ENCODE measurements at regions not wholly inside any gene's neighbourhood (a gene's known extent, or its start where the extent isn't known, plus 50 kb on each side); places are given as distances from the start of the nearest gene placed in this dataset.

GRCh38 chr6:167529444-167530335 lies 204.8 kb downstream of the TTLL2 start:
- ChIA-PET POLR2A (ENCODE audit: unreplicated experiment) (no interaction called here), CTCF (no interaction called here)
- H3K79me2 ChIP-seq (ENCODE audit: low read depth), result no peaks in the 10 kb centered on the region
- H3K9me2 ChIP-seq (ENCODE audit: insufficient read depth), result no peaks in the 10 kb centered on the region
- intact Hi-C loops (cut with micrococcal nuclease; ENCODE audit: unreplicated experiment), result no loop called here
- H3K27me3 ChIP-seq (ENCODE audit: insufficient read depth, low read depth), result peaks cover 97% of the 10 kb centered on the region
- H4K20me1 ChIP-seq (ENCODE audit: insufficient read depth), result no peaks in the 10 kb centered on the region
- H3K4me2 ChIP-seq, result no peak overlapping the region
- no peak overlapping the region for H3K27ac ChIP-seq
- H3K4me1 ChIP-seq (replicated peaks; ENCODE audit: insufficient read depth), result no peaks in the 10 kb centered on the region
- DNase-seq, result no peak
- H3K36me3 ChIP-seq (ENCODE audit: low read depth), result no peaks in the 10 kb centered on the region
- BruUV-seq (replicated peaks), result no TSS peak
- no peak for TF ChIP-seq CTCF (conservative IDR thresholded peaks at IDR 0.05)
- TF ChIP-seq EZH2 (IDR thresholded peaks at IDR 0.05; ENCODE audit: low read depth), result no peak
- H3K4me3 ChIP-seq, result no peak overlapping the region
- H2AFZ ChIP-seq, result no peak overlapping the region
- no peaks in the 10 kb centered on the region for H3K9me3 ChIP-seq (ENCODE audit: insufficient read depth, low read depth)
- no peaks in the 10 kb centered on the region for H3F3A ChIP-seq (ENCODE audit: insufficient read depth, low read depth)

GRCh38 chr6:167530951-167531350 lies 206.1 kb downstream of the TTLL2 start:
- DNase-seq, result no peak
- Histone ChIP-seq H3K9me3 (ENCODE audit: insufficient read depth, low read depth) (0 out of 2 replicates have a peak, but pooled peaks cover 5% of the 10 kb centered on the region), H2AFZ (no peak overlapping the region), H3K4me2 (no peak overlapping the region), H4K20me1 (ENCODE audit: insufficient read depth) (no peaks in the 10 kb centered on the region), H3K4me3 (no peak overlapping the region), H3K79me2 (ENCODE audit: low read depth) (no peaks in the 10 kb centered on the region), H3F3A (ENCODE audit: insufficient read depth, low read depth) (no peaks in the 10 kb centered on the region), H3K9me2 (ENCODE audit: insufficient read depth) (no peaks in the 10 kb centered on the region), H3K36me3 (ENCODE audit: low read depth) (no peaks in the 10 kb centered on the region), H3K4me1 (replicated peaks; ENCODE audit: insufficient read depth) (no peaks in the 10 kb centered on the region), H3K27ac (no peak overlapping the region), H3K27me3 (ENCODE audit: insufficient read depth, low read depth) (peaks cover 94% of the 10 kb centered on the region)
- BruUV-seq (replicated peaks), result no TSS peak
- ChIA-PET POLR2A (ENCODE audit: unreplicated experiment) (no interaction called here), CTCF (no interaction called here)
- TF ChIP-seq EZH2 (IDR thresholded peaks at IDR 0.05; ENCODE audit: low read depth) (no peak), CTCF (conservative IDR thresholded peaks at IDR 0.05) (no peak)
- intact Hi-C loops (cut with micrococcal nuclease; ENCODE audit: unreplicated experiment), result no loop called here

- ChIA-PET CTCF (no interaction called here), POLR2A (ENCODE audit: unreplicated experiment) (no interaction called here)
- BruUV-seq (replicated peaks), result no TSS peak
- no peak overlapping the region for H2AFZ ChIP-seq
- no peaks in the 10 kb centered on the region for H3K36me3 ChIP-seq (ENCODE audit: low read depth)
- TF ChIP-seq EZH2 (IDR thresholded peaks at IDR 0.05; ENCODE audit: low read depth), result no peak
- no peak for TF ChIP-seq CTCF (conservative IDR thresholded peaks at IDR 0.05)
- peak overlapping the region; percentile 64 for H3K4me2 ChIP-seq
- no peaks in the 10 kb centered on the region for H3K9me2 ChIP-seq (ENCODE audit: insufficient read depth)
- intact Hi-C loops (cut with micrococcal nuclease; ENCODE audit: unreplicated experiment), result no loop called here
- no peaks in the 10 kb centered on the region for H3K4me1 ChIP-seq (replicated peaks; ENCODE audit: insufficient read depth)
- no peaks in the 10 kb centered on the region for H3F3A ChIP-seq (ENCODE audit: insufficient read depth, low read depth)
- no peaks in the 10 kb centered on the region for H3K79me2 ChIP-seq (ENCODE audit: low read depth)
- H4K20me1 ChIP-seq (ENCODE audit: insufficient read depth), result no peaks in the 10 kb centered on the region
- no peak overlapping the region for H3K4me3 ChIP-seq
- H3K27ac ChIP-seq, result no peak overlapping the region
- H3K9me3 ChIP-seq (ENCODE audit: insufficient read depth, low read depth), result 0 out of 2 replicates have a peak, but pooled peaks cover 5% of the 10 kb centered on the region
- no peak for DNase-seq
- peaks cover 81% of the 10 kb centered on the region for H3K27me3 ChIP-seq (ENCODE audit: insufficient read depth, low read depth)
Observed at GRCh38 chr6:167532410-167533288, 207.8 kb downstream of the TTLL2 start.

All from PC-9 (cell line).